Body of pancreas (tissue), 4 donors: ENCODE measurements at regions not wholly inside any gene's neighbourhood (a gene's known extent, or its start where the extent isn't known, plus 50 kb on each side); places are given as distances from the start of the nearest gene placed in this dataset.
"Not testable (repeated sequence)": the region's sequence is repeated elsewhere in the genome, so short reads cannot be mapped to it uniquely, and the experiment has no call there.

Experiments used
- ATAC-seq: fragments of 150-250 bp; one replicate; pipeline ENCODE4 v1.9.1; 2016
- DNase-seq, 4 donors: peaks; one replicate each; pipeline ENCODE4 v3.0.0-alpha.2; 2019
- H3K27ac ChIP-seq, 4 donors: fragments of 200-600 bp; sonication (generic); 1 replicate in 3 of 4; 2 replicates in 1 of 4; pipeline versions ENCODE4 v1.5.1 to v1.6.1; 2016 to 2019; ENCODE audit warnings: mild to moderate bottlenecking in 1 of 4, mixed read lengths in 1 of 4, moderate library complexity in 1 of 4
- H3K27me3 ChIP-seq, 2 donors: fragments of 200-600 bp; sonication (generic); one replicate each; pipeline ENCODE4 v1.6.0; 2016; ENCODE audit warnings: mild to moderate bottlenecking in 1 of 2
- H3K36me3 ChIP-seq, 2 donors: fragments of 200-600 bp; sonication (generic); replicated peaks in 1 of 2; 2 replicates each; pipeline ENCODE4 v1.5.1; 2016; ENCODE audit warnings: low read depth in 2 of 2; ENCODE audit not compliant: insufficient read depth in 1 of 2
- H3K4me1 ChIP-seq: fragments of 200-600 bp; sonication (generic); one replicate; pipeline ENCODE4 v1.6.0; 2016
- H3K4me3 ChIP-seq, 2 donors: fragments of 200-600 bp; sonication (generic); 1 replicate in 1 of 2; 2 replicates in 1 of 2; pipeline ENCODE4 v1.5.1; 2016 to 2019
- H3K9me3 ChIP-seq, 3 donors: fragments of 200-600 bp; sonication (generic); 1 replicate in 2 of 3; 2 replicates in 1 of 3; pipeline ENCODE4 v1.5.1; 2016
- CTCF ChIP-seq, 7 experiments: fragments of 450-650 bp in 4 of 7; fragments of 200-600 bp in 3 of 7; sonication (generic) in 3 of 7; IDR thresholded peaks; one replicate each; pipeline ENCODE4 v1.5.1; 2016 to 2019; ENCODE audit warnings: antibody characterized with exemption in 7 of 7
- POLR2A ChIP-seq, 3 donors: fragments of 450-650 bp; IDR thresholded peaks; one replicate each; pipeline ENCODE4 v1.6.1; 2016; ENCODE audit warnings: antibody characterized with exemption in 3 of 3, mild to moderate bottlenecking in 2 of 3
- WGBS, 2 donors: methylation state at CpG; one replicate each; pipeline ENCODE4 v1.1.5; 2017; 5-methylcytosine and 5-hydroxymethylcytosine counted together
- intact Hi-C: fragments of 100-400 bp; cut with DNase I; formaldehyde crosslinking; loops from one replicate; pipeline ENCODE4 v1.15.1; 2023

GRCh38 chr3:178140531-178141304 is 395.5 kb upstream of the KCNMB2 start:
- DNase-seq (no peak), ATAC-seq (no peak)
- TF ChIP-seq POLR2A (IDR thresholded peaks at IDR 0.05) (no peak), CTCF (IDR thresholded peaks at IDR 0.05) (no peak)
- Histone ChIP-seq H3K4me3 (no peak overlapping the region), H3K36me3 (no peaks in the 10 kb centered on the region), H3K27me3 (no peaks in the 10 kb centered on the region), H3K27ac (no peak overlapping the region), H3K9me3 (no peaks in the 10 kb centered on the region), H3K4me1 (no peaks in the 10 kb centered on the region)
- 68 to 78% methylated on average over 4 of the region's 4 CpGs for WGBS, 2 donors
- intact Hi-C loops = no loop called here

DNA sequence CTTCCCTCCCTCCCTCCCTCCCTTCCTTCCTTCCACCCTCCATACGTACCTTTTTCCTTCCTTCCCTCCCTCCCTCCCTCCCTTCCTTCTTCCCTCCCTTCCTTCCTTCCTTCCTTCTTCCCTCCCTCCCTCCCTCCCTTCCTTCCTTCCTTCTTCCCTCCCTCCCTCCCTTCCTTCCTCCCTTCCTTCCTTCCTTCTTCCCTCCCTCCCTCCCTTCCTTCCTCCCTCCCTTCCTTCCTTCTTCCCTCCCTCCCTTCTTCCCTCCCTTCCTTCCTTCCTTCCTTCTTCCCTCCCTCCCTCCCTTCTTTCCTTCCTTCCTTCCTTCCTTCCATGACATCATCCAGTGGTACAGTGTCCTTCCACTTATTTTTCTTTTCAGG is 394.9 kb upstream of the KCNMB2 start:
- H3K4me1 ChIP-seq, H3K4me3 ChIP-seq, H3K9me3 ChIP-seq, H3K27me3 ChIP-seq, H3K36me3 ChIP-seq, DNase-seq, ATAC-seq, intact Hi-C loops, H3K27ac ChIP-seq: not testable (repeated sequence)
- 83% methylated on average over 1 of the region's 1 CpG; no CpG with 5 or more reads in 1 of the 2 donors for WGBS, 2 donors

DNA sequence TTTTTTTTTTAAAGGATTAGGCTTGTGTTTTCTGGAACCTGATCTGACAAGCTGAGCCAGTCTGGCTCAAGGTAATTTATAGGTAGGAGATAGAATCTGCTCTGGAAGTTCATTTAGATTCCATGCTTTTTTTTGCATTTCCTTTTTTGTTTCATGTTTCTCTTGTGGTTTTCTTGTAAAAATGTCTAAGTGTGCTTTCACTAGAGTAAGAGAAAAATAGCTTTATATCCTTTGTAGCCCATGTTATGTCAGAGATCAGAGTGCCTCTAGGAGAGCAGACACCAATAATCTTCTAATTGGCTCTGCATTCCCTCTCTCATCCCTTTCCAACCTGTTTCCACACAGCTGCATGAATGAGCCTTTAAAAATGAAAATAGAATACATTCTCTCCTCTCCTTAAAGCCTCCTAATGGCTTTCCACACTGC is 389.8 kb upstream of the KCNMB2 start:
- intact Hi-C loops = no loop called here
- no peaks in the 10 kb centered on the region for H3K4me1 ChIP-seq
- no peak overlapping the region for H3K4me3 ChIP-seq
- H3K36me3 ChIP-seq = no peaks in the 10 kb centered on the region
- no peak for DNase-seq
- no peak overlapping the region for H3K27ac ChIP-seq
- ATAC-seq = no peak
- H3K27me3 ChIP-seq = no peaks in the 10 kb centered on the region
- TF ChIP-seq POLR2A (IDR thresholded peaks at IDR 0.05) = no peak
- TF ChIP-seq CTCF (IDR thresholded peaks at IDR 0.05) = no peak
- no peaks in the 10 kb centered on the region for H3K9me3 ChIP-seq

GRCh38 chr3:178147001-178147400 is 389.2 kb upstream of the KCNMB2 start:
- TF ChIP-seq CTCF (IDR thresholded peaks at IDR 0.05) (no peak), POLR2A (IDR thresholded peaks at IDR 0.05) (no peak)
- no peaks in the 10 kb centered on the region for H3K9me3 ChIP-seq
- no peaks in the 10 kb centered on the region for H3K36me3 ChIP-seq
- DNase-seq (no peak), ATAC-seq (no peak)
- intact Hi-C loops = no loop called here
- no peak overlapping the region for H3K27ac ChIP-seq
- no peaks in the 10 kb centered on the region for H3K4me1 ChIP-seq
- H3K27me3 ChIP-seq = no peaks in the 10 kb centered on the region
- H3K4me3 ChIP-seq = no peak overlapping the region

DNA sequence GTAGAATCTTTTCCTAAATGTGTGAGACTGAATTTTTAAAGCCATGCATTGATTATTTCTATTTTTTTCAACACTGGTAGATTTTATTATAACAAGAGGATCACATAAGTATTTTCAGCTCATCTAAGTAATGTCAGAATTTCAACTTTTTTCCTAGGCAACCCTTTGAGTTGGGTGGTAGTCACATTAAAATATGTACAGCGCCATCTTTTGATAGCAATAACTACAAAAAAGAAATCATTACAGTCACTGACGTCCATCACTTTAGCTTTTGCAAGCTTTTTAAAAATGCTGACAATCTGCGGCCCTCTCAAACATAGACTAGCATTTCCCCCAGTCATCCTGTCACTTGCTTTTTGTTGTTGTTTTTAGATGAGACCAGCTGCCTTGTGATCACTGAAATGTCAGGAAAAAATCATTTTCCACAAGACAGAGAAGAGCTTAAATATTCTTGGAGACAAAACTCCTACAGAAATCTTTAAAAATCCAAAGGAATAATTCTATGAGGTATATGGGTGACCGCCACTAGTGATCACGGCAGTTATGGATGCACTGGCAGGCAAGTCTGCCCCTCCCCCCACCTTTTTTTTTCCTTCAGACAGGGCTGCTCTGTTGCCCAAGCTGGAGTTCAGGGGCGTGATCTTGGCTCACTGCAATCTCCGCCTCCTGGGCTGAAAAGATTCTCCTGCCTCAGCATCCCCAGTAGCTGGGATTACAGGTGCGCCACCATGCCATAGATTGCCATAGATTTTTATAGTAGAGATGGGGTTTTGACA is 384.0 kb upstream of the KCNMB2 start:
- Histone ChIP-seq H3K4me3 (no peak overlapping the region), H3K4me1 (no peaks in the 10 kb centered on the region), H3K27ac (no peak overlapping the region), H3K9me3 (no peaks in the 10 kb centered on the region), H3K27me3 (no peaks in the 10 kb centered on the region), H3K36me3 (no peaks in the 10 kb centered on the region)
- no peak for ATAC-seq
- no peak for TF ChIP-seq CTCF (IDR thresholded peaks at IDR 0.05)
- 84 to 85% methylated on average over 7 to 8 of the region's 8 CpGs for WGBS, 2 donors
- intact Hi-C loops = no loop called here
- no peak for DNase-seq
